Chondrocyte (in vitro differentiated cells): ENCODE measurements at regions not wholly inside any gene's neighbourhood (a gene's known extent, or its start where the extent isn't known, plus 50 kb on each side); places are given as distances from the start of the nearest gene placed in this dataset.
"Not testable (repeated sequence)": the region's sequence is repeated elsewhere in the genome, so short reads cannot be mapped to it uniquely, and the experiment has no call there.

Source experiments
- DNase-seq: peaks from one replicate; pipeline ENCODE4 v3.0.0; 2021; ENCODE audit warnings: mixed read lengths, low spot score
- H3K27ac Mint-ChIP-seq: one replicate; pipeline ENCODE4 v1.8.0; 2021; ENCODE audit warnings: mild to moderate bottlenecking, moderate library complexity, mixed read lengths; ENCODE audit not compliant: unreplicated experiment
- H3K27me3 Mint-ChIP-seq: 2 replicates; pipeline ENCODE4 v1.8.0; 2021; ENCODE audit warnings: low read depth, mixed read lengths
- H3K36me3 Mint-ChIP-seq: 2 replicates; pipeline ENCODE4 v1.8.0; 2021; ENCODE audit warnings: low read depth, mixed read lengths
- H3K4me1 Mint-ChIP-seq: 2 replicates; pipeline ENCODE4 v1.8.0; 2021; ENCODE audit warnings: low read depth, mild to moderate bottlenecking, mixed read lengths
- H3K4me3 Mint-ChIP-seq: one replicate; pipeline ENCODE4 v1.8.0; 2021; ENCODE audit warnings: mild to moderate bottlenecking, moderate library complexity, mixed read lengths; ENCODE audit not compliant: unreplicated experiment
- H3K9me3 Mint-ChIP-seq: 2 replicates; pipeline ENCODE4 v1.8.0; 2021; ENCODE audit warnings: low read depth, mixed read lengths
- CTCF ChIP-seq: fragments of 200-600 bp; sonication (generic); IDR thresholded peaks from 2 replicates; pipeline ENCODE4 v1.5.0; 2021; ENCODE audit warnings: antibody characterized with exemption, mild to moderate bottlenecking, moderate library complexity

GRCh38 chr1:66468722-66469121 is 65.2 kb upstream of the SGIP1 start:
- Mint-ChIP-seq H3K4me1 (peaks cover 41% of the 10 kb centered on the region), H3K4me3 (no peak overlapping the region), H3K27ac (no peak overlapping the region), H3K36me3 (no peaks in the 10 kb centered on the region), H3K27me3 (no peaks in the 10 kb centered on the region), H3K9me3 (peaks cover 12% of the 10 kb centered on the region)
- DNase-seq, result no peak
- no peak for TF ChIP-seq CTCF

DNA sequence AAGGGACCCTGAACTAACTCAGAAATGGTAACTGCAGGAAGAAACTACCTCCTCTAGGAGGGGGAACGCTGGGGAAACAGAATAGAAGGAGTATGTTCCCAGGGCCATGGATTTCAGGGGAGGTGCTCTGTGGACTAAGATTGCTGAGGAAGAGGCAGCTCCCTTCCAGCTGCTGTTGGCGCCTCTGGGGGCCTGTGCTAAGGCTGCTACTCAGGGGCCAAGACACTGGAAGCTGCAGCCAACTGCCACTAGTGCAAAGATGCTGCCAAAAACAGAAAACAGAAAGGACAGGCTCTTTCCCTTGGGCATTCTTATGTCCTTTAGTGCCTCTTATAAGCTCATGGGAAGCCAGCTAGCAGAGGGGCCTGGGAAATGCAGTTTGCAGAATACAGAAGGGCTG is 58.0 kb upstream of the SGIP1 start:
- no peaks in the 10 kb centered on the region for H3K27me3 Mint-ChIP-seq
- peaks cover 1% of the 10 kb centered on the region for H3K36me3 Mint-ChIP-seq
- TF ChIP-seq CTCF, result no peak
- peaks cover 24% of the 10 kb centered on the region for H3K9me3 Mint-ChIP-seq
- H3K27ac Mint-ChIP-seq, result peak overlapping the region; percentile 65
- peaks cover 34% of the 10 kb centered on the region for H3K4me1 Mint-ChIP-seq
- no peak overlapping the region for H3K4me3 Mint-ChIP-seq
- DNase-seq, result no peak

DNA sequence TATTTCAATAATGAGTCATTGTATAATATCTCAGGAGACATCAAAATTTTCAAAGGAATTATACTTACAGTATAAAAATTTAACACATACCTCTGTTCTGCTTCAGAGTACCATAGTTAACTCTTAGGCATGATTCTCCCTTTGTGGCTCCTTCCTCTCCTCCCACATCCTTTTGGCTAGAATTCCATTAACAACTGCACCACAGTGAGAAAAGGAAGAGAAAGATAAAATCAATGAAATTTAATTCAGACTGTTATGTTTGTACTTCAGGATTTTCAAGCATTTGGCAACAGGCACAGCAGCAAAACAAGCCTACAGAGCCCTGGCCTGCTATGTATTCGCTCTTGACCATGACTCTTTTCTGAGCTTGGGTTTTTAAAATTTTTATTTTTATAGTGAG is 57.2 kb upstream of the SGIP1 start:
- no peaks in the 10 kb centered on the region for H3K27me3 Mint-ChIP-seq

DNA sequence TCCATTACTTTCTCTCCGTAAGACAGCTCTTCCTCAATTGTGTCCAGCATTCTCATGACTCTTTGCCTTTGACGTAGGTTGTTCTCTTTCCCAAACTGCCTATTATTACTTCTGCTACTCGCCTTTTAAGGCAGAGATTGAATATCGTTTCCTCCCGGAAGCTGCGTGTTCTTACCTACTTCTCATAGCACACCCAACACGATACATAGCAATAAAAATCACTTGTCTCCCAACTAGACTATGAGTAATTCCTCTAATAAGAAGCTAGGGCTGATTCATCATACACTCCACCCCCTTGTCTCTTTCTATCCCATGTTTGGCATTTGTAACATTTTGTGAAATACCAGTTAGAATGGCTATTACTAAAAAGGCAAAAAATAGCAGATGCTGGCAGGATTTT is 55.8 kb upstream of the SGIP1 start:
- Mint-ChIP-seq H3K4me1 (peaks cover 34% of the 10 kb centered on the region), H3K36me3 (peaks cover 4% of the 10 kb centered on the region), H3K4me3 (no peak overlapping the region), H3K9me3 (peaks cover 23% of the 10 kb centered on the region), H3K27ac (peak overlapping the region; percentile 79), H3K27me3 (no peaks in the 10 kb centered on the region)
- no peak for DNase-seq
- TF ChIP-seq CTCF, result no peak

More for the DNA sequence above, 57.2 kb upstream of the SGIP1 start:
- H3K27ac Mint-ChIP-seq, result peak overlapping the region; percentile 67
- no peak for DNase-seq
- H3K4me1 Mint-ChIP-seq, result peaks cover 34% of the 10 kb centered on the region
- H3K36me3 Mint-ChIP-seq, result peaks cover 1% of the 10 kb centered on the region
- no peak for TF ChIP-seq CTCF
- H3K9me3 Mint-ChIP-seq, result peaks cover 21% of the 10 kb centered on the region
- H3K4me3 Mint-ChIP-seq, result no peak overlapping the region

DNA sequence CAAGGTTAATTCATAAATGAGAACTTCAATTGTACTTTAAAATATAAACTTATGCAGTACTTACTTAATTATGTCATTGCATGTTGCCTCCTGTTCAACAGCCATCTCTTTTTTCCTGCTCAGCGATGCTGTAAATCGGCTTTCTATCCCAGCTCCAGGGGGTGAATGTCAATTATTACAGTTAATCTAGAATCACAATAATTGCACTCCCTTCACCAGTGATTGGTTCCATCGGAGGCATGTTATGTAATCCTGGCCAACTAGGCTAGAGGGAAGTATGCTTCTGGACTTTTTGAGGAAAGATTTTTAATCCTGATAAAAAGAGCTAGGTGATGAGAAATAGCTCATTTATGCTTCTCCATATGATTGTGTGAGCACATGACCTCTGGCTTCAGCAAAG is 53.8 kb upstream of the SGIP1 start:
- Mint-ChIP-seq H3K4me3 (no peak overlapping the region), H3K36me3 (peaks cover 4% of the 10 kb centered on the region), H3K4me1 (peaks cover 34% of the 10 kb centered on the region)

GRCh38 chr1:66481215-66481614 is 52.7 kb upstream of the SGIP1 start:
- peaks cover 22% of the 10 kb centered on the region for H3K9me3 Mint-ChIP-seq
- H3K4me1 Mint-ChIP-seq, result peaks cover 29% of the 10 kb centered on the region
- DNase-seq, H3K36me3 Mint-ChIP-seq, H3K27me3 Mint-ChIP-seq, H3K4me3 Mint-ChIP-seq, H3K27ac Mint-ChIP-seq: not testable (repeated sequence)

More for the DNA sequence above, 53.8 kb upstream of the SGIP1 start:
- no peak for DNase-seq
- TF ChIP-seq CTCF, result no peak
- no peaks in the 10 kb centered on the region for H3K27me3 Mint-ChIP-seq
- no peak overlapping the region for H3K27ac Mint-ChIP-seq
- H3K9me3 Mint-ChIP-seq, result peaks cover 27% of the 10 kb centered on the region
